ENCODE measurements at regions not wholly inside any gene's neighbourhood (a gene's known extent, or its start where the extent isn't known, plus 50 kb on each side); places are given as distances from the start of the nearest gene placed in this dataset.

GRCh38 chr13:31029102-31029501 is 96.6 kb downstream of the TEX26 start:
- Histone ChIP-seq H3K27ac (no peak overlapping the region), H3K4me1 (replicated peaks) (no peaks in the 10 kb centered on the region), H3K36me3 (no peaks in the 10 kb centered on the region), H3K27me3 (replicated peaks; ENCODE audit: insufficient read depth) (no peaks in the 10 kb centered on the region), H3K9me3 (no peaks in the 10 kb centered on the region), H3K4me3 (no peak overlapping the region)
- TF ChIP-seq POLR2A (IDR thresholded peaks at IDR 0.05) (no peak), POLR2AphosphoS5 (IDR thresholded peaks at IDR 0.05) (no peak)
- WGBS: 93% methylated on average over 8 of the region's 8 CpGs
- no peak for DNase-seq (ENCODE audit: low spot score)
- intact Hi-C loops (cut with DNase I): no loop called here

GRCh38 chr13:31027136-31027535 is 94.7 kb downstream of the TEX26 start:
- Histone ChIP-seq H3K27me3 (replicated peaks; ENCODE audit: insufficient read depth) (no peaks in the 10 kb centered on the region), H3K36me3 (no peaks in the 10 kb centered on the region), H3K4me3 (no peak overlapping the region), H3K4me1 (replicated peaks) (no peaks in the 10 kb centered on the region), H3K27ac (no peak overlapping the region), H3K9me3 (no peaks in the 10 kb centered on the region)
- 81% methylated on average over 4 of the region's 4 CpGs for WGBS
- no peak for DNase-seq (ENCODE audit: low spot score)
- TF ChIP-seq CTCF (IDR thresholded peaks at IDR 0.05) (no peak), POLR2A (IDR thresholded peaks at IDR 0.05) (no peak), POLR2AphosphoS5 (IDR thresholded peaks at IDR 0.05) (no peak)
- intact Hi-C loops (cut with DNase I): no loop called here
